Astrocyte of the cerebellum (primary cell): ENCODE measurements at regions not wholly inside any gene's neighbourhood (a gene's known extent, or its start where the extent isn't known, plus 50 kb on each side); places are given as distances from the start of the nearest gene placed in this dataset.

Experiments used
- DNase-seq: peaks from one replicate; pipeline ENCODE4 v3.0.0-alpha.2; 2011; ENCODE audit warnings: low read depth
- H3K4me3 ChIP-seq: 2 replicates; pipeline ENCODE4 v1.5.1; 2011; ENCODE audit warnings: mild to moderate bottlenecking, low read depth, low read length, moderate library complexity
- CTCF ChIP-seq: IDR thresholded peaks from 2 replicates; pipeline ENCODE4 v1.5.1; 2012; ENCODE audit warnings: low read length, low read depth, moderate library complexity, mild to moderate bottlenecking; ENCODE audit errors: missing control alignments
- in situ Hi-C: cut with HindIII; loops from 2 replicates; pipeline ENCODE4 v1.10.0; 2017; ENCODE audit warnings: low sequenced_read_pairs

DNA sequence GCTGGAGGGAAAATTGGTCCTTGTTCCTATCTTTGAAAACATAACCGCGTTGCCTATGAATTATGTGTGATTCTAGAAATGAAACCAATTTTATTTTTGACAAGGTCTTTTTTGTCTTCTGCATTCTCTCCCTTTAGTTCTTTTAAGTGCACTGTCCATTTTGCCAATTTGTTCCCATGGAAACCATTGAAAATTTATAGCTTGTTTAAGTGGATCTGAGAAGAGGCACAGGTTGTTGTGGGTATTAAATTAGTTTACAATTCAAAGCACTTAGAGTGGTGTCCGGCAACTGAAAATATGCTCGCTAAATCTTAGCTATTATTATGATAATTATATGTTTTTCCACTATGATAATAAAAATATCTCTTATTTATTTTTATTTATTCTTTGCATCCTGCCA, 107.5 kb upstream of the FSHR start:
- H3K4me3 ChIP-seq = no peak overlapping the region
- TF ChIP-seq CTCF = no peak
- no peak for DNase-seq
- in situ Hi-C loops = no loop called here

DNA sequence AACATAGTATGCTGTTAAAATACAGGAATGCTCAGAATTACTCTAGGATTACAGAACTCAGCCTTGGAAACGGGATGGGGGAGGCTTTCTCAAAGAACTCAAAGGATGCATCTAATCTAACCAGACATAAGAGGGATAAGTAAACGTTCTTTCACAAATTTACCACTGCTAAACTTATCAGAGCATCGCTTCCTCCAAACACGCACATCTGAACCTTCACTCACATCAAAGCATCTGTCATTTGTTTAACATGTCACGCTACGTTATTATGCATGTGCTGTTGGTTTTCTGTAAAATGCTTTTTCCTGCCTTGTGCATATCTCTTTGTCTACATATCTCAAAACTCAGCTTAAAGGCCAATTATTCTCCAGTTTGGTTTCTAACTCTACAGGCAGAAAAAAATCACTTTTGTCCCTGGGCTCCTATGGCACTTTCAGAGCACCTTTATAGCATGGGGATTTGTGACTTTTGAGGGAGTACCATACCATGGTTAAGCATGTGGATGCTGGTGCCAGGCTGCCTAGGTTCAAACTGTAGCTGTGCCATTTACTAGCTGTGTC, 106.7 kb upstream of the FSHR start:
- no peak for DNase-seq
- in situ Hi-C loops = no loop called here
- H3K4me3 ChIP-seq = no peak overlapping the region
- no peak for TF ChIP-seq CTCF

DNA sequence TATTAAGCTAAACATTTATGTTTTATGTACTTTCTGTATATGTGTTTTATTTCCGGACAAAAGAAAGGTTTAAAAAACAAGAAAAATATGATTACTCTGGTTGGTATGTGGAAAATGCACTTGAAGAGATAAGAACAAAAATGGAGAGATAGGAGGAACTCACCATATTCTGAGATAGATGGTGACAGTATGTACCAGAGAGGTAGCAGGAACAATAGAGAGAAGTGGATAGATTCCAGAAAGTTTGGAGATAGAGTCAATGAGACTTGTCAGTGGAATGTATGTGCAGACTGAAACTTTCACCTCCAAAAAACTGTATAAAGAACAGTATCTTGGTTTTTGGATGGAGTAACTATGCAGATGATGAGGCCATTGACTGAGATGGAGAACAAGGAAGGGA, 105.6 kb upstream of the FSHR start:
- DNase-seq = no peak
- in situ Hi-C loops = no loop called here

GRCh38 chr2:49255409-49255971, 101.2 kb upstream of the FSHR start:
- TF ChIP-seq CTCF = no peak
- DNase-seq = no peak
- no peak overlapping the region for H3K4me3 ChIP-seq
- in situ Hi-C loops = no loop called here

More for the DNA sequence above, 105.6 kb upstream of the FSHR start:
- H3K4me3 ChIP-seq = no peak overlapping the region
- no peak for TF ChIP-seq CTCF

GRCh38 chr2:49254401-49254800, 100.1 kb upstream of the FSHR start:
- no peak for DNase-seq
- in situ Hi-C loops = no loop called here
- TF ChIP-seq CTCF = no peak
- no peak overlapping the region for H3K4me3 ChIP-seq

- in situ Hi-C loops = no loop called here
Observed at GRCh38 chr2:49251766-49252165, 97.5 kb upstream of the FSHR start.

More at GRCh38 chr2:49251766-49252165, 97.5 kb upstream of the FSHR start:
- no peak for TF ChIP-seq CTCF
- DNase-seq = peak; percentile 20
- H3K4me3 ChIP-seq = no peak overlapping the region
